DND-41 (cell line): ENCODE measurements at regions not wholly inside any gene's neighbourhood (a gene's known extent, or its start where the extent isn't known, plus 50 kb on each side); places are given as distances from the start of the nearest gene placed in this dataset.

Experiments
- ATAC-seq: fragments of 200-7000 bp; cut with Tn5 transposase; 3 replicates; pipeline ENCODE4 v1.9.1; 2021; ENCODE audit warnings: low read depth; ENCODE audit not compliant: insufficient read depth
- DNase-seq: peaks from one replicate; pipeline ENCODE4 v3.0.0-alpha.2; 2020
- H2AFZ ChIP-seq: 2 replicates; pipeline ENCODE4 v1.6.0; 2012; ENCODE audit warnings: low read depth, low read length
- H3K27ac ChIP-seq: 2 replicates; pipeline ENCODE4 v1.5.1; 2012; ENCODE audit warnings: low read length, inconsistent platforms
- H3K27me3 ChIP-seq: fragments of 200-600 bp; sonication (generic); 2 replicates; pipeline ENCODE4 v1.6.0; 2012; ENCODE audit warnings: low read length, mild to moderate bottlenecking, inconsistent platforms; ENCODE audit not compliant: insufficient read depth, poor library complexity
- H3K36me3 ChIP-seq: 2 replicates; pipeline ENCODE4 v1.5.1; 2012; ENCODE audit warnings: low read length, inconsistent platforms; ENCODE audit not compliant: insufficient read depth
- H3K4me1 ChIP-seq: 2 replicates; pipeline ENCODE4 v1.5.1; 2012; ENCODE audit warnings: mild to moderate bottlenecking, low read length; ENCODE audit not compliant: insufficient read depth
- H3K4me2 ChIP-seq: 2 replicates; pipeline ENCODE4 v1.6.0; 2012; ENCODE audit warnings: mild to moderate bottlenecking, moderate library complexity, low read length, inconsistent platforms; ENCODE audit not compliant: insufficient read depth
- H3K4me3 ChIP-seq, 2 experiments: fragments of 200-600 bp in 1 of 2; shearing (Covaris generic) in 1 of 2; 2 replicates each; pipeline ENCODE4 v1.5.1; 2012 to 2016; ENCODE audit warnings: inconsistent platforms in 2 of 2, low read length in 2 of 2, mild to moderate bottlenecking in 2 of 2, low read depth in 1 of 2, moderate library complexity in 1 of 2
- H3K79me2 ChIP-seq: 2 replicates; pipeline ENCODE4 v1.6.0; 2012; ENCODE audit warnings: low read length, inconsistent platforms; ENCODE audit not compliant: insufficient read depth
- H3K9ac ChIP-seq: 2 replicates; pipeline ENCODE4 v1.6.0; 2012; ENCODE audit warnings: low read depth, mild to moderate bottlenecking, inconsistent platforms, low read length, moderate library complexity
- H3K9me3 ChIP-seq: 2 replicates; pipeline ENCODE4 v1.5.1; 2012; ENCODE audit warnings: low read length, moderate library complexity, mild to moderate bottlenecking, inconsistent platforms; ENCODE audit not compliant: insufficient read depth, severe bottlenecking
- H4K20me1 ChIP-seq: 2 replicates; pipeline ENCODE4 v1.6.0; 2012; ENCODE audit warnings: low read length; ENCODE audit not compliant: insufficient read depth
- CTCF ChIP-seq: IDR thresholded peaks from 2 replicates; pipeline ENCODE4 v1.5.1; 2012; ENCODE audit warnings: borderline replicate concordance, low read length, moderate library complexity, mild to moderate bottlenecking; ENCODE audit not compliant: poor library complexity, severe bottlenecking; ENCODE audit errors: extremely low read depth
- EZH2 ChIP-seq: IDR thresholded peaks from 3 replicates; pipeline ENCODE4 v1.6.1; 2012; ENCODE audit warnings: borderline replicate concordance, low read depth, mild to moderate bottlenecking, moderate library complexity, low read length, inconsistent platforms; ENCODE audit not compliant: severe bottlenecking

GRCh38 chr13:89738072-89738471 is 1609.4 kb upstream of the MIR17HG start:
- ATAC-seq = no peak

GRCh38 chr13:89740994-89741685 is 1606.3 kb upstream of the MIR17HG start:
- no peaks in the 10 kb centered on the region for H3K36me3 ChIP-seq
- H3K4me2 ChIP-seq = no peak overlapping the region
- H2AFZ ChIP-seq = no peak overlapping the region
- H3K79me2 ChIP-seq = no peaks in the 10 kb centered on the region
- no peak overlapping the region for H3K4me3 ChIP-seq
- DNase-seq = no peak
- H4K20me1 ChIP-seq = no peaks in the 10 kb centered on the region
- TF ChIP-seq CTCF = no peak
- TF ChIP-seq EZH2 = no peak
- H3K9ac ChIP-seq = no peak overlapping the region
- ATAC-seq = no peak
- H3K9me3 ChIP-seq = no peaks in the 10 kb centered on the region
- H3K4me1 ChIP-seq = no peaks in the 10 kb centered on the region
- H3K27ac ChIP-seq = no peak overlapping the region
- no peaks in the 10 kb centered on the region for H3K27me3 ChIP-seq

More at GRCh38 chr13:89738072-89738471, 1609.4 kb upstream of the MIR17HG start:
- H2AFZ ChIP-seq = no peak overlapping the region
- H3K27ac ChIP-seq = no peak overlapping the region
- H3K36me3 ChIP-seq = no peaks in the 10 kb centered on the region
- TF ChIP-seq CTCF = no peak
- no peak for TF ChIP-seq EZH2
- H3K79me2 ChIP-seq = no peaks in the 10 kb centered on the region
- H3K9ac ChIP-seq = no peak overlapping the region
- no peaks in the 10 kb centered on the region for H4K20me1 ChIP-seq
- no peaks in the 10 kb centered on the region for H3K4me1 ChIP-seq
- H3K27me3 ChIP-seq = no peaks in the 10 kb centered on the region
- no peaks in the 10 kb centered on the region for H3K9me3 ChIP-seq
- DNase-seq = no peak
- H3K4me2 ChIP-seq = no peak overlapping the region
- no peak overlapping the region for H3K4me3 ChIP-seq

GRCh38 chr13:89746554-89746953 is 1600.9 kb upstream of the MIR17HG start:
- DNase-seq (no peak), ATAC-seq (no peak)
- Histone ChIP-seq H3K27ac (no peak overlapping the region), H3K9ac (no peak overlapping the region), H3K36me3 (no peaks in the 10 kb centered on the region), H3K4me3 (no peak overlapping the region), H3K9me3 (no peaks in the 10 kb centered on the region), H3K4me2 (no peak overlapping the region), H4K20me1 (no peaks in the 10 kb centered on the region), H3K79me2 (no peaks in the 10 kb centered on the region), H3K4me1 (no peaks in the 10 kb centered on the region), H3K27me3 (no peaks in the 10 kb centered on the region), H2AFZ (no peak overlapping the region)
- no peak for TF ChIP-seq CTCF
- TF ChIP-seq EZH2 = no peak

GRCh38 chr13:89748716-89749115 is 1598.8 kb upstream of the MIR17HG start:
- H3K79me2 ChIP-seq = no peaks in the 10 kb centered on the region
- no peak for DNase-seq
- H2AFZ ChIP-seq = no peak overlapping the region
- H3K4me1 ChIP-seq = no peaks in the 10 kb centered on the region
- no peaks in the 10 kb centered on the region for H3K9me3 ChIP-seq
- no peaks in the 10 kb centered on the region for H4K20me1 ChIP-seq
- H3K9ac ChIP-seq = no peak overlapping the region
- H3K27me3 ChIP-seq = no peaks in the 10 kb centered on the region
- H3K4me2 ChIP-seq = no peak overlapping the region
- no peak overlapping the region for H3K4me3 ChIP-seq
- no peak for ATAC-seq
- no peaks in the 10 kb centered on the region for H3K36me3 ChIP-seq
- no peak overlapping the region for H3K27ac ChIP-seq
- TF ChIP-seq CTCF = no peak
- no peak for TF ChIP-seq EZH2
